ENCODE measurements at regions not wholly inside any gene's neighbourhood (a gene's known extent, or its start where the extent isn't known, plus 50 kb on each side); places are given as distances from the start of the nearest gene placed in this dataset.

DNA sequence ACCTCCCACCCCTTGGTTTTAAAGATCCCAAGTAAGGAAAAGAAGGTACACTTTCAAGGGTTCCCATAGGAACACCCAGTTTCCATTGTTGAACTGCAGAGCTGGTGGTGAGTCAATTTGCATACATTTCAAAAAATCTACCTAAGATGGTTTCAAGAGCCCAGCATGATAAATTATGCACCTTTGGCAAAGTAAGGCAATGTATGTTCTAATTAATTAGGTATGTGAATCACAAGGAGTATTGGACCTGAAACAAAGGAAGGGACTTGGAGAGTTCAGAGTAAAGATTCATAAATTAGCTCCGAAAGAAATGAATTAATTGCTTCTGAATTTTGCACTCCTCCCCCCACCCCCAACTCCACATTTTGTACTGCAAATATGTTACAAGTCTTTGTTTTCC is 459.7 kb downstream of the LRATD1 start:
- DNase-seq (ENCODE audit: low spot score) = no peak

DNA sequence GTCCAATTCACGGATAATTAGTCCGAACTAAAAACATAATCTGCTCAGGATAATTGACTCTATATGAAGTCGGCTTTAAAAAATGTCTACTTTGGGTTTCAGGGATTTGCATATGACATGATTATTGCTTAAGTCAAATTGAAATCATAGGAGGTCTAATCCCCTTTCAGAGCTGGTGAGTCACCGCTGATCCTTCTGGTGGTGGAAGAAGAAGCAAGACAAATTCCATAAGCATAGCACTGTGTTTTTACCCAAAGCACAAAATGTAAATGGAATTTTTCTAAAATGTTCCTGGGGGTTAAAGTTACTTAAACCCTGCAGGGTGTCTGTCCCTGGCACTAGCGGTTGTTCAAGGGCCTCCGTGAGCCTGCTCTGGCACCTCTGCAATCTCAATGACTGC is 460.2 kb downstream of the LRATD1 start:
- DNase-seq (ENCODE audit: low spot score) = no peak

DNA sequence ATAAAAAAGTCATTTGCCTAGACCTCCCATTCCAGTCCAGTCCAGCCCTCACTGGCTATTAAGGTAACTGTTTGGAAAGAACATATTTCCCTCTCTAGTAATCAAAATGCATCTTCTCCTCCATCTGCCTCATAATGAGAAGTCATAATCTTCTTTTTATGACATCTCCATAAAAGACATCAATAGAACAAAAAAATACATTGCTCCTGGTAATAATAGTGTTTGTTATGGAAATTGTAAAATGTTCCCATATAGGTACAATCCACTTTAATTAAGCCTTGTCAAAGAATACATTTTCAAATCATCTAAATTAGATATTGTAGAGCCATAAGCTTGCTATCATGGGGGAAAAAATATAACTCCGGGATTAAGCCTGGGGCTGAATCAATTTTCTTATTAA is 461.6 kb downstream of the LRATD1 start:
- no peak for DNase-seq (ENCODE audit: low spot score)

DNA sequence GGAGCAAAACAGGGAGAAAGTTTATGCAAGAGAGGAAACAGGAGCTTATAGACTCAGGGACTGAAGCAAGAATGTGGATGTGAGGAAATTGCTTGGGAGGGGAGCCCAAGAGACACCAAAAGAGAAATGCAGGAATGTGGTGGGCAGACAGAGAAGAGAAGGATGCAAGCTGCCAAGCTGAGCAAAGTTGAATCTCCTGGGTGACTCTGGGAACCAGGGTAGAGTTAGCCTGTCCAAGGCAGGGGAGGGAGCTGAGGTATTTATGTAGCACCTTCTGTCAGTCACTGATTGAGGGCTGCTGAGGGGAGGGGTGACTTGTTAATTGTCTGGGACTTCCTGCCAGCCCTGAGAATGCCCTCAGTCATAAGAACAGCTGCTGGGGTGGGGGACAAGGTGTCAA is 464.3 kb downstream of the NBAS start:
- no peak for DNase-seq (ENCODE audit: low spot score)

- DNase-seq (ENCODE audit: low spot score) = no peak
Measured at GRCh38 chr2:15107137-15107536, 454.0 kb downstream of the NBAS start.

DNA sequence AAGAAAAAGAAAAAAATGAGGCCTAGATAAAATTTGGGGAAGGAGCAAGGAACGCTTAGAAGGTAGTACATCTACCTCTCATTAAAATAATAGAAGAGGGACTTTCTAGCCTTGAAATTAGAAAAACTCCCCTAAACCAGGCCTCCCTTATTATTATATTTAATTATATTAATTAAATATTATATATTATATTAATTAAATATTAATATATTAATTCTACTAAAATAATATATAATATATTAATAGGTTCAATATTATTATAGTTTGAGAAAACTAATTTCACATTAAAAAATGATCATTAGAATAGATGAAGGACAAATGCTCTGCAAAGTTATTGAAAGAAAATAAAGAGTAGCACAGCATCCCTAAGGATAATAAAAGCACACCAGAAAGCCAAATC is 449.4 kb downstream of the NBAS start:
- no peak for DNase-seq (ENCODE audit: low spot score)

DNA sequence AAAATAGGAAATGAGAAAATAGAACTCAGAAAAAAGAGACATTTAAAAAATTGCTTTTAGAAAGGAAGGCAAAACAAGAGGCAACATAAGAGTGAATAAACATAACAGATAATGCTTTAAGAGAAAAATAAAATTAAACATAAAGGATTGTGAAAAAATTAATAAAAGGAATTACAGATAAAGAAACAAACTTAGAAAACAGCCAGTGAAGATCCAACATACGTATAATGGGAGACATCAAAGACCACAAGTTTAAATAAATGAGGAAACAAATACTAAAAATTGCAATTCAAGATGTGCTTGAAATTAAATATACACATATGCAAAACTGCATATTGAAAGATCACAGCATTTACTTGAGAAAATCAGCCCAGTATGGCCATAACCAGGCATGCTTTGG is 448.9 kb downstream of the NBAS start:
- no peak for DNase-seq (ENCODE audit: low spot score)

GRCh38 chr2:15115776-15116175 is 445.4 kb downstream of the NBAS start:
- no peak for DNase-seq (ENCODE audit: low spot score)

GRCh38 chr2:15116830-15117229 is 444.3 kb downstream of the NBAS start:
- no peak for DNase-seq (ENCODE audit: low spot score)
